ENCODE measurements at regions not wholly inside any gene's neighbourhood (a gene's known extent, or its start where the extent isn't known, plus 50 kb on each side); places are given as distances from the start of the nearest gene placed in this dataset.

DNA sequence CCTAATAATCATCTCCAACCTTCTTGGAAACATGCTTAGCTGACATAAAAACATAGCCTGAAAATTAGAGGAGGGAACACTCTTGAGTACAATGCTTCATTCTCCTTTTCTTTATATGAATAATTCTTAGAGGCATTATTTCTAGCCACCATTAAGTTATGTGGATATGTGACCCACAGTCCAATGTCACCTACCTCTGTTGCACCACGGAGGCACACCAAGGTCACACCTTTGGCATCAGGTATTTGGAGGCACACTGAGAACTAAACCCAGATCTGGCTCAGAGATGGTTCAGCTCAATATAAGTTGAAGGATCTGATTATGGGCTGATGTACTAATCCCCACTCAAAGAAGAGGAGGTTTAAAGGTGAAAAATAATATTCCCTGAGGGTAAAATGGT, 385.1 kb downstream of the POM121L12 start:
- Histone ChIP-seq H3K4me3 (no peak overlapping the region), H3K27me3 (no peaks in the 10 kb centered on the region), H3K9me3 (replicated peaks in 1 of 3) (no peaks in the 10 kb centered on the region), H3K4me1 (replicated peaks in 1 of 2) (no peaks in the 10 kb centered on the region), H3K27ac (no peak overlapping the region), H3K36me3 (replicated peaks in 1 of 2) (no peaks in the 10 kb centered on the region)
- intact Hi-C loops (cut with DNase I), result no loop called here
- TF ChIP-seq, protein P1, sequence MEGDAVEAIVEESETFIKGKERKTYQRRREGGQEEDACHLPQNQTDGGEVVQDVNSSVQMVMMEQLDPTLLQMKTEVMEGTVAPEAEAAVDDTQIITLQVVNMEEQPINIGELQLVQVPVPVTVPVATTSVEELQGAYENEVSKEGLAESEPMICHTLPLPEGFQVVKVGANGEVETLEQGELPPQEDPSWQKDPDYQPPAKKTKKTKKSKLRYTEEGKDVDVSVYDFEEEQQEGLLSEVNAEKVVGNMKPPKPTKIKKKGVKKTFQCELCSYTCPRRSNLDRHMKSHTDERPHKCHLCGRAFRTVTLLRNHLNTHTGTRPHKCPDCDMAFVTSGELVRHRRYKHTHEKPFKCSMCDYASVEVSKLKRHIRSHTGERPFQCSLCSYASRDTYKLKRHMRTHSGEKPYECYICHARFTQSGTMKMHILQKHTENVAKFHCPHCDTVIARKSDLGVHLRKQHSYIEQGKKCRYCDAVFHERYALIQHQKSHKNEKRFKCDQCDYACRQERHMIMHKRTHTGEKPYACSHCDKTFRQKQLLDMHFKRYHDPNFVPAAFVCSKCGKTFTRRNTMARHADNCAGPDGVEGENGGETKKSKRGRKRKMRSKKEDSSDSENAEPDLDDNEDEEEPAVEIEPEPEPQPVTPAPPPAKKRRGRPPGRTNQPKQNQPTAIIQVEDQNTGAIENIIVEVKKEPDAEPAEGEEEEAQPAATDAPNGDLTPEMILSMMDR (IDR thresholded peaks at IDR 0.05), result no peak
- TF ChIP-seq POLR2A (IDR thresholded peaks at IDR 0.05), result no peak
- WGBS, 4 donors, result 17 to 52% (median 38%) methylated on average over 1 of the region's 1 CpG
- no peak for DNase-seq

DNA sequence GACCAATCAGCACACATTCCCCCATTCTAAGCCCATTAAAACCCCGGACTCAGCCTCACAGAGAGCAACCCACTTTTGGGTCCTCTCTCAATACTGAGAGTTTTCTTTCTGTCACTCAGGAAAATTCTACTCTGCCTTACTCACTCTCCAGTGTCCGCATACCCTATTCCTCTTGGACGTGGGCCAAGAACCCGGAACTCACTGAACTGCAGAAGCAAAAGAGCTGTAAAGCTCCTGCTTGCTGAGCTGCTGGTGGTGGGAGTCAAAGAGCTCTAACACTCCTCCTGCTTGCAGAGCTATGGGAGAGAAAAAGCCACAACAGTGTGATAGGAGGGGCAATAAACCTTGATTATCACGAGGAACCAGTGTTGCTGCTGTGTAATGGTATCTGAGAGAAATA, 386.9 kb downstream of the POM121L12 start:
- Histone ChIP-seq H3K36me3 (replicated peaks in 1 of 2) (no peaks in the 10 kb centered on the region), H3K9me3 (replicated peaks in 1 of 3) (no peaks in the 10 kb centered on the region), H3K27ac (no peak overlapping the region), H3K27me3 (no peaks in the 10 kb centered on the region), H3K4me3 (no peak overlapping the region), H3K4me1 (replicated peaks in 1 of 2) (no peaks in the 10 kb centered on the region)
- DNase-seq, result peak in 2 of 7 donors; percentile 5 to 40
- intact Hi-C loops (cut with DNase I), result no loop called here
- WGBS, 4 donors, result 43 to 53% (median 49%) methylated on average over 5 of the region's 5 CpGs
- TF ChIP-seq POLR2A (IDR thresholded peaks at IDR 0.05), result no peak
- TF ChIP-seq, protein P1 (IDR thresholded peaks at IDR 0.05), result no peak

DNA sequence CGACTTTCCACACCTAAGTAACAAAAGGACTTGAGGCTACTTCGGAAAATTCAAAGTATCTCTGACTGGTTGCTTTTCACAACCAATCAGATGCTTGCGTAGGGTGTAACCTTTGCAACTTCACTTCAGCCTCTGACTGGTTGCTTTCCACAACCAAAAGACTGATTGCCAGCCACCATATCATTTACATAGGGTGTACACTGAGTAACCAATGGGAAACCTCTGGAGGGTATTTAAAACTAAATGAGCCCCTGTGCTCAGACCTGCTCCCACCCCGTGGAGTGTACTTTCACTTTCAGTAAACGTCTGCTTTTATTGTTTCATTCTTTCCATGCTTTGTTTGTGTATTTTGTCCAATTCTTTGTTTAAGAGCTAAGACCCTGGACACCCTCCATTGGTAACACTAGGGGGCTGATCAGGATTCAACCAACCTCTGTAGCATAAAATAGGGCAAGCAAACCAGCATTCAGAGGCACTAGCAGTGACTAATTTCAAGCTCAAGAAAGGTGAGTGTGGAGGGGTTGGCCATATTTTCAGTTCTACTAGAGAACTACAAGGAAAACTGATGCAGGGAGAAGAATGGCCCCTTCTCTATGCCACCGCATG, 390.8 kb downstream of the POM121L12 start:
- TF ChIP-seq POLR2A (IDR thresholded peaks at IDR 0.05), result no peak
- TF ChIP-seq, protein P1 (IDR thresholded peaks at IDR 0.05), result no peak
- Histone ChIP-seq H3K27me3 (no peaks in the 10 kb centered on the region), H3K4me3 (no peak overlapping the region), H3K36me3 (replicated peaks in 1 of 2) (no peaks in the 10 kb centered on the region), H3K27ac (no peak overlapping the region), H3K4me1 (replicated peaks in 1 of 2) (no peaks in the 10 kb centered on the region), H3K9me3 (replicated peaks in 1 of 3) (peaks cover 0 to 4% (median 0%) of the 10 kb centered on the region in 3 donors)
- intact Hi-C loops (cut with DNase I), result no loop called here
- WGBS, 4 donors, result 75 to 84% (median 79%) methylated on average over 6 of the region's 6 CpGs
- no peak for DNase-seq

DNA sequence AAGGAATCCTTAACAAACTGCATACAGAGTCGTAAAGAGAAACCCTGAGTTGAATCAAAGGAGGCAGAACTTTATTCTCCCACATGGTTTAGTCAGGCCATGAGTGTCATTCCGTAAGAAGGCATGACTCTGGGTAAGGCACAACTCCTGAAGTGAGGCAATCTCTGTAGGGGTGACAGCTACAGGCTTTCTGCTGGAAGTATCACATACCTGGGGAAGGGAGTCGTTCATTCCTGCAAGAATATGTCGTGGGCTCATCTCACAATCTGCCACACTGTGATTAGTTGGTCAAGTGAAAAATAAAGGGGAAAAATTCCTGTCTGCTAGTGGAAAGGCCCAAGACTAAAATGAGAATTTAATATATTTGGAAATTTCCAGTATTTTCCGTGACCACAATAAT, 392.6 kb downstream of the POM121L12 start:
- H3K4me3 ChIP-seq, result no peak overlapping the region
- H3K9me3 ChIP-seq (replicated peaks in 1 of 3), result peaks cover 0 to 4% (median 0%) of the 10 kb centered on the region in 3 donors
- intact Hi-C loops (cut with DNase I), result no loop called here
- TF ChIP-seq POLR2A (IDR thresholded peaks at IDR 0.05), result no peak
- TF ChIP-seq, protein P1 (IDR thresholded peaks at IDR 0.05), result no peak
- H3K36me3 ChIP-seq (replicated peaks in 1 of 2), result no peaks in the 10 kb centered on the region
- WGBS, 4 donors, result 85 to 96% (median 89%) methylated on average over 5 of the region's 5 CpGs
- H3K4me1 ChIP-seq (replicated peaks in 1 of 2), result no peaks in the 10 kb centered on the region
- H3K27me3 ChIP-seq, result no peaks in the 10 kb centered on the region
- no peak overlapping the region for H3K27ac ChIP-seq
- DNase-seq, result no peak
